GM18868 (cell line): ENCODE measurements at regions not wholly inside any gene's neighbourhood (a gene's known extent, or its start where the extent isn't known, plus 50 kb on each side); places are given as distances from the start of the nearest gene placed in this dataset.

Experiments
- ATAC-seq: cut with Tn5 transposase; IDR thresholded peaks from one replicate; pipeline ENCODE4 v1.9.1; 2021; ENCODE audit warnings: mild to moderate bottlenecking, moderate library complexity; ENCODE audit not compliant: unreplicated experiment

- ATAC-seq = no peak
Measured at GRCh38 chr12:108029051-108029835, 99.8 kb upstream of the WSCD2 start.

GRCh38 chr12:108033090-108033489 is 96.0 kb upstream of the WSCD2 start:
- ATAC-seq = no peak

GRCh38 chr12:108035372-108035771 is 93.7 kb upstream of the WSCD2 start:
- no peak for ATAC-seq

- no peak for ATAC-seq
Measured at GRCh38 chr12:108037960-108038359, 91.1 kb upstream of the WSCD2 start.

- ATAC-seq = no peak
Measured at GRCh38 chr12:108039794-108040193, 89.3 kb upstream of the WSCD2 start.

GRCh38 chr12:108040947-108041346 is 88.1 kb upstream of the WSCD2 start:
- no peak for ATAC-seq

GRCh38 chr12:108043286-108043685 is 85.8 kb upstream of the WSCD2 start:
- no peak for ATAC-seq

- no peak for ATAC-seq
Measured at GRCh38 chr12:108043750-108044533, 85.1 kb upstream of the WSCD2 start.

GRCh38 chr12:108046135-108046534 is 83.0 kb upstream of the WSCD2 start:
- no peak for ATAC-seq

- no peak for ATAC-seq
Measured at GRCh38 chr12:108046650-108047049, 82.4 kb upstream of the WSCD2 start.

- ATAC-seq = no peak
Measured at GRCh38 chr12:108047071-108047550, 82.0 kb upstream of the WSCD2 start.

GRCh38 chr12:108048686-108049085 is 80.4 kb upstream of the WSCD2 start:
- ATAC-seq = no peak

GRCh38 chr12:108050696-108051095 is 78.4 kb upstream of the WSCD2 start:
- no peak for ATAC-seq

GRCh38 chr12:108052260-108052659 is 76.8 kb upstream of the WSCD2 start:
- no peak for ATAC-seq

GRCh38 chr12:108053512-108053911 is 75.6 kb upstream of the WSCD2 start:
- no peak for ATAC-seq

GRCh38 chr12:108054496-108054895 is 74.6 kb upstream of the WSCD2 start:
- ATAC-seq = no peak

- no peak for ATAC-seq
Measured at GRCh38 chr12:108055141-108055540, 73.9 kb upstream of the WSCD2 start.

GRCh38 chr12:108060067-108060466 is 69.0 kb upstream of the WSCD2 start:
- no peak for ATAC-seq

- no peak for ATAC-seq
Measured at GRCh38 chr12:108060903-108061302, 68.2 kb upstream of the WSCD2 start.

- no peak for ATAC-seq
Measured at GRCh38 chr12:108063192-108063591, 65.9 kb upstream of the WSCD2 start.

GRCh38 chr12:108065069-108065468 is 64.0 kb upstream of the WSCD2 start:
- ATAC-seq = no peak
